Upper lobe of left lung (tissue), 4 donors: ENCODE measurements at regions not wholly inside any gene's neighbourhood (a gene's known extent, or its start where the extent isn't known, plus 50 kb on each side); places are given as distances from the start of the nearest gene placed in this dataset.

Experiments used
- EP300 ChIP-seq, 4 donors: sonication (generic); formaldehyde crosslinking; IDR thresholded peaks; one replicate each; pipeline ENCODE4 v1.5.1; 2017; ENCODE audit warnings: antibody characterized with exemption in 4 of 4, control low read depth in 2 of 4
- POLR2AphosphoS5 ChIP-seq, 2 donors: sonication (generic); formaldehyde crosslinking; IDR thresholded peaks; one replicate each; pipeline ENCODE4 v1.5.1; 2017; ENCODE audit warnings: antibody characterized with exemption in 2 of 2
- TF ChIP-seq, protein P1 (sequence below), 6 experiments: fragments of 450-650 bp in 4 of 6; fragments of 200-600 bp in 2 of 6; sonication (generic) in 2 of 6; IDR thresholded peaks; one replicate each; pipeline ENCODE4 v1.5.1; 2016 to 2019; ENCODE audit warnings: antibody characterized with exemption in 6 of 6

DNA sequence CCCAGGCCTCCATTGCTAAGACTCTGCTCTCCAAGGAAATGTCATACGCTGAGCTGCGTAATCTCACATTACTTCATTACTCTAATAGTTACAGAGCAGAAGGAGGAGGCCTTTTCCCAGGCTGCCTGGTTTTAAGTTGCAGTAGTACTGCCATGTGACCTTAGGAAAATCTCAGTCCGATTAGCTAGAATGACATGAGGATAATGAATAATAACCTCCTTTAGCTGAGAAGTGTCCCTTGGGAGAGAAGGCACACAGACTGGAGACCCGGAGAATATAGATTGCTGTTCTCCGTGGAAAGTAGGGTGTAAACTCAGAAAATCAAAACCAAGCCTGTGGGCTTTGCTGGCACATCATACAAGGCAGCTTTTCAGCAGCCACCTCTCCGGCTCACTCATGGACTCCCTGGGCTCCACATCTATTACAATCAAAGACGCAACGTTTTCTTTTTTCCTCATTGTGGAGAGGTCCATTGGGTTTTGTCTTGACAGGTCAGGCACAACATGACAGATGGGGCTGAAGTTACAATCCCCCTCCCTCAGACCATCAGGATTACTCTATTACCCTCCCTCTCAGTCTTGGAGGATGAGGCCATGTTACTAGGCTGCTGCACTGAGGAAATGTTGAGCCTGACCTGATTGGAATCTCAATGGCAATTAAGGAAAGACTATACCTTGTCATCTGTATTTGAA is 134.8 kb upstream of the MB21D2 start:
- TF ChIP-seq, protein P1, sequence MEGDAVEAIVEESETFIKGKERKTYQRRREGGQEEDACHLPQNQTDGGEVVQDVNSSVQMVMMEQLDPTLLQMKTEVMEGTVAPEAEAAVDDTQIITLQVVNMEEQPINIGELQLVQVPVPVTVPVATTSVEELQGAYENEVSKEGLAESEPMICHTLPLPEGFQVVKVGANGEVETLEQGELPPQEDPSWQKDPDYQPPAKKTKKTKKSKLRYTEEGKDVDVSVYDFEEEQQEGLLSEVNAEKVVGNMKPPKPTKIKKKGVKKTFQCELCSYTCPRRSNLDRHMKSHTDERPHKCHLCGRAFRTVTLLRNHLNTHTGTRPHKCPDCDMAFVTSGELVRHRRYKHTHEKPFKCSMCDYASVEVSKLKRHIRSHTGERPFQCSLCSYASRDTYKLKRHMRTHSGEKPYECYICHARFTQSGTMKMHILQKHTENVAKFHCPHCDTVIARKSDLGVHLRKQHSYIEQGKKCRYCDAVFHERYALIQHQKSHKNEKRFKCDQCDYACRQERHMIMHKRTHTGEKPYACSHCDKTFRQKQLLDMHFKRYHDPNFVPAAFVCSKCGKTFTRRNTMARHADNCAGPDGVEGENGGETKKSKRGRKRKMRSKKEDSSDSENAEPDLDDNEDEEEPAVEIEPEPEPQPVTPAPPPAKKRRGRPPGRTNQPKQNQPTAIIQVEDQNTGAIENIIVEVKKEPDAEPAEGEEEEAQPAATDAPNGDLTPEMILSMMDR (IDR thresholded peaks at IDR 0.05) = no peak
- TF ChIP-seq POLR2AphosphoS5 (IDR thresholded peaks at IDR 0.05) (no peak), EP300 (IDR thresholded peaks at IDR 0.05) (no peak)
